ENCODE measurements at regions not wholly inside any gene's neighbourhood (a gene's known extent, or its start where the extent isn't known, plus 50 kb on each side); places are given as distances from the start of the nearest gene placed in this dataset.

DNA sequence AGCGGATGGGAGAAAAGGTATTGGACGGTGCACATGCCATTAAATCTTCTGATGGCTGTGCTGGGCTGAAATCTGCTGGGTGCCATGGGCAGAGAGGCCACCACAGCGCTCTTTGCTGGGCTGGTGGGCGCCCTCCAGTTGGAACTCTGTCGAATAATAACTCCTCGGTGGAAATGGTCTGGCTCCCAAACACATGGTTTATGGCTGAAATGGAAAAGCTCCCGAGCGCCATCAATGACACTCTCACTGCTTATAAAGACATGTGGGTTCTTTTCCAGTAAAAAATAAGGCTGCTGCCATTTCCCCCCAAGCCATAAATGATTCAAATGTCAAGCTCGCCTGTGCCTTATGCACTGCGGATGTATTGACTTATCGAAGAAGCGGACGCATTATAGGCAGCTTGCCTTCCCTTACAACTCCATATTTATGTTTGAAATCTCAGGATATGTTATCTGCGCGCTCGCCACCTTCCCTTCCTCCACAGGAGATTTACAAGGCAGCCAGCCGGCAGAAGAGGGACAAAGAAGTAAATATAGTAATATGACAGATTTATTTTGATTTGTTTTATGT lies 239.0 kb upstream of the MKI67 start:
- ATAC-seq (ENCODE audit: low read depth) (no peak), DNase-seq (ENCODE audit: low spot score) (no peak)
- Histone ChIP-seq H3K27me3 (ENCODE audit: insufficient read depth, poor library complexity, severe bottlenecking) (no peaks in the 10 kb centered on the region), H3K4me3 (ENCODE audit: severe bottlenecking) (no peak overlapping the region), H3K27ac (ENCODE audit: poor library complexity, severe bottlenecking) (no peak overlapping the region), H3K4me1 (ENCODE audit: insufficient read depth, poor library complexity, severe bottlenecking) (no peaks in the 10 kb centered on the region), H3K9me3 (ENCODE audit: severe bottlenecking) (no peaks in the 10 kb centered on the region), H3K36me3 (ENCODE audit: low read depth) (no peaks in the 10 kb centered on the region)
- TF ChIP-seq CTCF (IDR thresholded peaks at IDR 0.05; ENCODE audit: poor library complexity, severe bottlenecking) = no peak

DNA sequence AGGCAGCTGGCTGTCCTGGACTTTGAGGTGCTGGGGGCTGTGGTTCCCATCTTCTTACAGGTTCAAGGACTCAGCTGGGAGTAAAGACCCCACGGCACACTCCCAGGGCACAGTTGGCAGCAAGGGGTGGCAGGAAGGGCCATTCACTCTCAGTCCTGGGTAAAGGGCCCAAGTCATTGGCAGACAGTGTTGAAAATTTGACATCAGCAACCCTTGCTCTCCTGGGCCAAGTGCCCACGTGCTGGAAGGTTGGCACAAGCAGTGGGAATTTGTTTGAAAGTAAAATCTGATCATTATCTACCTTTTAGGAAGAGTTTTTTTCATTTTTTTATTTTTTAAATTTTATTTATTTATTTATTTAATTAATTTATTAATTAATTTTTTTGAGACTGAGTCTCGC lies 241.6 kb upstream of the MKI67 start:
- no peaks in the 10 kb centered on the region for H3K36me3 ChIP-seq (ENCODE audit: low read depth)
- ATAC-seq (ENCODE audit: low read depth) (no peak), DNase-seq (ENCODE audit: low spot score) (no peak)
- H3K4me1 ChIP-seq (ENCODE audit: insufficient read depth, poor library complexity, severe bottlenecking) = no peaks in the 10 kb centered on the region
- no peaks in the 10 kb centered on the region for H3K27me3 ChIP-seq (ENCODE audit: insufficient read depth, poor library complexity, severe bottlenecking)
- H3K4me3 ChIP-seq (ENCODE audit: severe bottlenecking) = no peak overlapping the region
- H3K27ac ChIP-seq (ENCODE audit: poor library complexity, severe bottlenecking) = no peak overlapping the region
- TF ChIP-seq CTCF (IDR thresholded peaks at IDR 0.05; ENCODE audit: poor library complexity, severe bottlenecking) = no peak
- H3K9me3 ChIP-seq (ENCODE audit: severe bottlenecking) = no peaks in the 10 kb centered on the region

DNA sequence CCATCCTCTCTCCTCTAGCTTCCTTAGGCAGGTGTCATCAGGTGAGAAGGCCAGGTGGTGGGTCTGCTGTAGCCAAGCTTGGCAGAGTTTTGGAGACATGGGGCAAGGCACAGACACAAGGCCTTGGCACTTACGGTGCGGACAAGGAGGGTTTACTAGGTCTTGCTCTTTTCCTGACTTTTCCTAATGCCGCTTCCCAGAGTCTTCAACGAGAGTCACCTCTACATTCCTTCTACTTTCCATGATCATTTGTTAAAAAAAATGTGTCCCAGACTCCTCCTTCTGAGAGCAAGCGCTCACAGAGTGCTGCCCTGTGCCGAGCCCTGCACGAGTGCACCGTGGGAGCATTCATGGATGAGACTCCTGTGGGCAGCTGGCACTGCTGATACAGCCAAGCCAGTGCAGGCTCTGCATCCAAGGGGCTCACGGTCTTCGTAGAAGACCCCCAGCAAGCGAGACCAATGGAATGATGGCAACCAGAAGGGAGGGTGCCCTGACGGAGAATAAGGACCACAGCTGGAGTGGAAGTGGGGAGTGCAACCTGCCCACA lies 243.0 kb upstream of the MKI67 start:
- Histone ChIP-seq H3K27ac (ENCODE audit: poor library complexity, severe bottlenecking) (no peak overlapping the region), H3K4me3 (ENCODE audit: severe bottlenecking) (no peak overlapping the region), H3K4me1 (ENCODE audit: insufficient read depth, poor library complexity, severe bottlenecking) (no peaks in the 10 kb centered on the region), H3K27me3 (ENCODE audit: insufficient read depth, poor library complexity, severe bottlenecking) (no peaks in the 10 kb centered on the region), H3K9me3 (ENCODE audit: severe bottlenecking) (no peaks in the 10 kb centered on the region), H3K36me3 (ENCODE audit: low read depth) (no peaks in the 10 kb centered on the region)
- ATAC-seq (ENCODE audit: low read depth) (no peak), DNase-seq (ENCODE audit: low spot score) (no peak)
- no peak for TF ChIP-seq CTCF (IDR thresholded peaks at IDR 0.05; ENCODE audit: poor library complexity, severe bottlenecking)

DNA sequence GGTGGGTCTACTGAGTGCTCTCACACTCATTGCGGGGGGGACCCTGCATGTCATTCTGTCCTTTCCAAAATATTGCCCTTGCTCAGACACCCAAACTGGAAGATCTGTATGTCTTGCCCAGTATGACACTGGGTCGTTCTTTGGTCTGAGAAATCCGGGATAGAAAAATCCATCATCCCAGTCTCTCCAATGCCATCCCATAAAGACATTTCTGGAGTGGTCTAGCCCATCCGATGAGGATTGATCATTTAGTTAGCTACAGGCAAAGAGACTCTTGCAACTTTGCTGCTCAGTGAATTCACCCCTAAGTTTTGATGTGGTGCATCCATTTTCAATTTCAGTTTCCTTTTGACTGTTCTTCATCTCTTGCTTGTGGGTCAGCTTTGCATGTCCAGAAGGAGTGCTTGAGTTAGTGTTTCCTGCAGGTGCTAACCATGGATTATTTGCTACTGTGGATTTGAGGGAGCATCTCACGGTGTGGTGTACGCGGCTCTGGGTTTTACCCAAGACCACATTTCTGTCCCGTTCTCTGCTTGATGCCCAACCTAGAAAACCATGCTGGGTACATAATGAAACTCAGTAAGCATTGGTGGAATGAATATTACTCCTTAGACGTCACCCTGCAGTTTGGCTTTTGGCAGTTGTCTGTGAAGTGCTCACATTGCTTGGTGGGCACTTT lies 247.0 kb upstream of the MKI67 start:
- TF ChIP-seq CTCF (IDR thresholded peaks at IDR 0.05; ENCODE audit: poor library complexity, severe bottlenecking) = no peak
- Histone ChIP-seq H3K4me1 (ENCODE audit: insufficient read depth, poor library complexity, severe bottlenecking) (no peaks in the 10 kb centered on the region), H3K27me3 (ENCODE audit: insufficient read depth, poor library complexity, severe bottlenecking) (no peaks in the 10 kb centered on the region), H3K27ac (ENCODE audit: poor library complexity, severe bottlenecking) (no peak overlapping the region), H3K36me3 (ENCODE audit: low read depth) (no peaks in the 10 kb centered on the region), H3K4me3 (ENCODE audit: severe bottlenecking) (no peak overlapping the region), H3K9me3 (ENCODE audit: severe bottlenecking) (no peaks in the 10 kb centered on the region)
- DNase-seq (ENCODE audit: low spot score) (no peak), ATAC-seq (ENCODE audit: low read depth) (no peak)

- DNase-seq (ENCODE audit: low spot score) (no peak), ATAC-seq (ENCODE audit: low read depth) (no peak)
- no peaks in the 10 kb centered on the region for H3K4me1 ChIP-seq (ENCODE audit: insufficient read depth, poor library complexity, severe bottlenecking)
These were observed 247.6 kb upstream of the MKI67 start for GRCh38 chr10:128373831-128374230.

More at GRCh38 chr10:128373831-128374230, 247.6 kb upstream of the MKI67 start:
- Histone ChIP-seq H3K27me3 (ENCODE audit: insufficient read depth, poor library complexity, severe bottlenecking) (no peaks in the 10 kb centered on the region), H3K27ac (ENCODE audit: poor library complexity, severe bottlenecking) (no peak overlapping the region), H3K4me3 (ENCODE audit: severe bottlenecking) (no peak overlapping the region), H3K36me3 (ENCODE audit: low read depth) (no peaks in the 10 kb centered on the region), H3K9me3 (ENCODE audit: severe bottlenecking) (no peaks in the 10 kb centered on the region)
- TF ChIP-seq CTCF (IDR thresholded peaks at IDR 0.05; ENCODE audit: poor library complexity, severe bottlenecking) = no peak

Measured in RWPE2 (cell line).